HCT116 (cell line): ENCODE measurements at regions not wholly inside any gene's neighbourhood (a gene's known extent, or its start where the extent isn't known, plus 50 kb on each side); places are given as distances from the start of the nearest gene placed in this dataset.

ENCODE experiments used
- ATAC-seq: fragments of 200-7000 bp; cut with Tn5 transposase; 2 replicates; pipeline ENCODE4 v1.9.1; 2020; ENCODE audit warnings: mild to moderate bottlenecking, moderate library complexity
- BruUV-seq: library from RNA; stranded (reverse); fragments of 400-500 nt; replicated peaks from 2 replicates; lab custom pipeline; 2021; lab: Mats Ljungman, UMichigan
- CTCF ChIA-PET: fragments of 300-600 bp; sonication (Branson Sonifier 250); formaldehyde crosslinking; loops from one replicate; lab custom pipeline; 2021; ENCODE audit warnings: antibody characterized with exemption; lab: Charles Lee
- POLR2A ChIA-PET: fragments of 300-600, 350-600 bp; sonication (Branson Sonifier 250); formaldehyde crosslinking; loops from one replicate; lab custom pipeline; 2021; ENCODE audit warnings: antibody characterized with exemption; lab: Charles Lee
- RAD21 ChIA-PET, 2 experiments: fragments of 300-600 bp; sonication (Branson Sonifier 250); formaldehyde crosslinking; loops; one replicate each; lab custom pipeline; 2023; ENCODE audit warnings: low total read pairs in 2 of 2; ENCODE audit not compliant: uncharacterized antibody in 2 of 2, unreplicated experiment in 2 of 2, low non-redundant PET in 1 of 2; lab: Charles Lee
- DNase-seq: peaks from one replicate; pipeline ENCODE4 v3.0.0-alpha.2; 2010; ENCODE audit warnings: low read depth, low spot score
- H2AFZ ChIP-seq: fragments of 200-600 bp; shearing (Covaris generic), sonication (generic); 2 replicates; pipeline ENCODE4 v1.6.1; 2017; ENCODE audit warnings: low read depth, mixed run types, mixed read lengths, antibody characterized with exemption, low read length; ENCODE audit not compliant: poor library complexity, severe bottlenecking
- H3K27ac ChIP-seq: 2 replicates; pipeline ENCODE4 v1.5.1; 2012; ENCODE audit warnings: low read depth, low read length
- H3K27me3 ChIP-seq: fragments of 200-600 bp; sonication (generic); 2 replicates; pipeline ENCODE4 v1.6.1; 2016; ENCODE audit warnings: mixed run types, low read length, mixed read lengths; ENCODE audit not compliant: insufficient read depth
- H3K36me3 ChIP-seq, 2 experiments: fragments of 200-500 bp in 1 of 2; fragments of 200-600 bp in 1 of 2; sonication (Bioruptor generic) in 1 of 2; sonication (generic) in 1 of 2; 2 replicates each; pipeline versions ENCODE4 v1.5.1 to v1.6.1; 2014 to 2016; ENCODE audit warnings: low read length in 2 of 2, inconsistent platforms in 1 of 2, mixed read lengths in 1 of 2, mixed run types in 1 of 2; ENCODE audit not compliant: insufficient read depth in 2 of 2, control insufficient read depth in 1 of 2
- H3K4me1 ChIP-seq, 2 experiments: fragments of 200-600 bp in 1 of 2; sonication (generic) in 1 of 2; 2 replicates each; pipeline versions ENCODE4 v1.5.1 to v1.6.1; 2012 to 2017; ENCODE audit warnings: low read length in 2 of 2, inconsistent platforms in 1 of 2, mild to moderate bottlenecking in 1 of 2, mixed read lengths in 1 of 2, mixed run types in 1 of 2, moderate library complexity in 1 of 2; ENCODE audit not compliant: insufficient read depth in 2 of 2, control insufficient read depth in 1 of 2
- H3K4me2 ChIP-seq: fragments of 200-600 bp; sonication (generic); 2 replicates; pipeline ENCODE4 v1.6.1; 2017; ENCODE audit warnings: mixed run types, low read length, mixed read lengths
- H3K4me3 ChIP-seq, 2 experiments: fragments of 200-600 bp in 1 of 2; sonication (generic) in 1 of 2; replicated peaks in 1 of 2; 2 replicates each; pipeline ENCODE4 v1.5.1; 2011 to 2016; ENCODE audit warnings: low read length in 2 of 2, control low read depth in 1 of 2, low read depth in 1 of 2, mild to moderate bottlenecking in 1 of 2, mixed read lengths in 1 of 2, mixed run types in 1 of 2
- H3K79me2 ChIP-seq: fragments of 200-600 bp; sonication (generic); 2 replicates; pipeline ENCODE4 v1.6.1; 2017; ENCODE audit warnings: mild to moderate bottlenecking, mixed run types, low read length, moderate library complexity, mixed read lengths; ENCODE audit not compliant: insufficient read depth
- H3K9ac ChIP-seq: fragments of 200-600 bp; sonication (generic); 2 replicates; pipeline ENCODE4 v1.6.1; 2016; ENCODE audit warnings: low read length, mixed read lengths
- H3K9me2 ChIP-seq: fragments of 200-600 bp; sonication (generic), shearing (Covaris generic); 2 replicates; pipeline ENCODE4 v1.6.1; 2017; ENCODE audit warnings: mixed run types, mild to moderate bottlenecking, moderate library complexity; ENCODE audit not compliant: insufficient read depth
- H3K9me3 ChIP-seq, 2 experiments: fragments of 200-500 bp in 1 of 2; fragments of 200-600 bp in 1 of 2; sonication (Bioruptor generic) in 1 of 2; sonication (generic) in 1 of 2; 2 replicates each; pipeline ENCODE4 v1.6.1; 2014 to 2017; ENCODE audit warnings: low read length in 2 of 2, mixed read lengths in 2 of 2, inconsistent platforms in 1 of 2, low read depth in 1 of 2, mild to moderate bottlenecking in 1 of 2, mixed run types in 1 of 2, moderate library complexity in 1 of 2; ENCODE audit not compliant: control insufficient read depth in 1 of 2, insufficient read depth in 1 of 2
- H4K20me1 ChIP-seq: fragments of 200-600 bp; sonication (generic), shearing (Covaris generic); 2 replicates; pipeline ENCODE4 v1.6.1; 2017; ENCODE audit warnings: mixed run types, mild to moderate bottlenecking, moderate library complexity; ENCODE audit not compliant: insufficient read depth
- ATF3 ChIP-seq: IDR thresholded peaks from 2 replicates; pipeline ENCODE4 v1.6.1; 2012
- CBX3 ChIP-seq: IDR thresholded peaks from 2 replicates; pipeline ENCODE4 v1.6.1; 2012; ENCODE audit warnings: low read depth
- CEBPB ChIP-seq: IDR thresholded peaks from 2 replicates; pipeline ENCODE4 v1.6.1; 2012; ENCODE audit warnings: low read depth
- CTCF ChIP-seq, 3 experiments: fragments of 200-600 bp in 1 of 3; sonication (generic) in 1 of 3; IDR thresholded peaks in 2 of 3; conservative IDR thresholded peaks in 1 of 3; 2 replicates each; pipeline ENCODE4 v1.5.1; 2012 to 2017; ENCODE audit warnings: low read depth in 2 of 3, low read length in 2 of 3, antibody characterized with exemption in 1 of 3, borderline replicate concordance in 1 of 3, control low read depth in 1 of 3, mild to moderate bottlenecking in 1 of 3, mixed read lengths in 1 of 3, mixed run types in 1 of 3, moderate library complexity in 1 of 3; ENCODE audit not compliant: insufficient read depth in 1 of 3
- EGR1 ChIP-seq: IDR thresholded peaks from 2 replicates; pipeline ENCODE4 v1.6.1; 2012; ENCODE audit warnings: low read depth
- ELF1 ChIP-seq: IDR thresholded peaks from 2 replicates; pipeline ENCODE4 v1.6.1; 2012; ENCODE audit warnings: low read depth, borderline replicate concordance
- EZH2 ChIP-seq: fragments of 200-600 bp; sonication (generic); IDR thresholded peaks from 2 replicates; pipeline ENCODE4 v1.6.1; 2017; ENCODE audit warnings: antibody characterized with exemption, mixed run types
- EZH2phosphoT487 ChIP-seq: fragments of 200-600 bp; IDR thresholded peaks from 2 replicates; pipeline ENCODE4 v1.6.1; 2018; ENCODE audit warnings: antibody characterized with exemption, borderline replicate concordance
- FOSL1 ChIP-seq: IDR thresholded peaks from 2 replicates; pipeline ENCODE4 v1.6.1; 2012; ENCODE audit warnings: low read depth
- MAX ChIP-seq: IDR thresholded peaks from 2 replicates; pipeline ENCODE4 v1.6.1; 2012
- POLR2A ChIP-seq: IDR thresholded peaks from 2 replicates; pipeline ENCODE4 v1.7.0; 2011; ENCODE audit warnings: borderline replicate concordance; ENCODE audit not compliant: insufficient read depth, insufficient read length; ENCODE audit errors: extremely low read depth
- POLR2AphosphoS5 ChIP-seq: IDR thresholded peaks from 2 replicates; pipeline ENCODE4 v1.6.1; 2011; ENCODE audit warnings: mild to moderate bottlenecking, low read depth, low read length, moderate library complexity
- RAD21 ChIP-seq: IDR thresholded peaks from 2 replicates; pipeline ENCODE4 v1.6.1; 2012; ENCODE audit warnings: low read depth, mild to moderate bottlenecking
- REST ChIP-seq: IDR thresholded peaks from 2 replicates; pipeline ENCODE4 v1.6.1; 2012; ENCODE audit warnings: low read depth
- SIN3A ChIP-seq: IDR thresholded peaks from 2 replicates; pipeline ENCODE4 v1.6.1; 2012; ENCODE audit warnings: low read depth
- SRF ChIP-seq: IDR thresholded peaks from 2 replicates; pipeline ENCODE4 v1.6.1; 2012; ENCODE audit warnings: low read depth
- TCF7L2 ChIP-seq: IDR thresholded peaks from 2 replicates; pipeline ENCODE4 v1.7.0; 2011; ENCODE audit warnings: borderline replicate concordance, inconsistent platforms; ENCODE audit not compliant: insufficient read depth, insufficient read length; ENCODE audit errors: extremely low read depth
- YY1 ChIP-seq: IDR thresholded peaks from 2 replicates; pipeline ENCODE4 v1.6.1; 2011; ENCODE audit warnings: low read length, low read depth, moderate library complexity, mild to moderate bottlenecking; ENCODE audit not compliant: insufficient replicate concordance; ENCODE audit errors: extremely low read depth
- ZFX ChIP-seq: fragments of 450-650 bp; IDR thresholded peaks from 2 replicates; pipeline ENCODE4 v1.6.1; 2017
- ZNF274 ChIP-seq: fragments of 200-500 bp; sonication (Bioruptor generic); IDR thresholded peaks from 2 replicates; pipeline ENCODE4 v1.6.1; 2014; ENCODE audit warnings: mild to moderate bottlenecking, low read depth, low read length, inconsistent platforms
- intact Hi-C: fragments of 100-400 bp; cut with micrococcal nuclease; formaldehyde crosslinking; loops from 2 replicates; pipeline ENCODE4 v1.10.0; 2022

GRCh38 chr3:11706604-11707003, 62.9 kb upstream of the VGLL4 start:
- DNase-seq: no peak
- POLR2A ChIA-PET: no interaction called here

More at GRCh38 chr3:11706604-11707003, 62.9 kb upstream of the VGLL4 start:
- Histone ChIP-seq H3K79me2 (peaks cover 46% of the 10 kb centered on the region), H3K9me2 (no peaks in the 10 kb centered on the region), H4K20me1 (no peaks in the 10 kb centered on the region), H3K4me1 (no peaks in the 10 kb centered on the region), H3K4me2 (no peak overlapping the region), H3K27ac (no peak overlapping the region), H3K27me3 (no peaks in the 10 kb centered on the region), H3K36me3 (peaks cover 0 to 5% of the 10 kb centered on the region in 2 experiments; a peak in 1 of 4 replicates), H3K9ac (no peak overlapping the region), H2AFZ (no peak overlapping the region), H3K9me3 (peaks cover 8 to 14% of the 10 kb centered on the region in 2 experiments; a peak in 2 of 4 replicates), H3K4me3 (no peak overlapping the region)
- BruUV-seq: no TSS peak
- ChIA-PET RAD21 (no interaction called here), CTCF (no interaction called here)
- ATAC-seq: no peak
- TF ChIP-seq RAD21 (no peak), CEBPB (no peak), TCF7L2 (no peak), FOSL1 (no peak), ZFX (no peak), EZH2 (no peak), SRF (no peak), ELF1 (no peak), ZNF274 (no peak), CTCF (IDR thresholded peaks at IDR 0.05 in 2 of 3, conservative IDR thresholded peaks at IDR 0.05 in 1 of 3; ENCODE audit: borderline replicate concordance in 1 of 3, insufficient read depth in 1 of 3, low read depth in 2 of 3, low read length in 2 of 3) (no peak), ATF3 (no peak), YY1 (no peak), MAX (no peak), SIN3A (no peak), POLR2A (no peak), CBX3 (no peak), EGR1 (no peak), POLR2AphosphoS5 (no peak), EZH2phosphoT487 (no peak), REST (no peak)
- intact Hi-C loops: no loop called here
